GM12891 (cell line): ENCODE measurements at regions not wholly inside any gene's neighbourhood (a gene's known extent, or its start where the extent isn't known, plus 50 kb on each side); places are given as distances from the start of the nearest gene placed in this dataset.

ENCODE experiments used
- POLR2A ChIP-seq: IDR thresholded peaks from 2 replicates; pipeline ENCODE4 v1.6.1; 2011; ENCODE audit warnings: low read depth, low read length, control low read depth
- POLR2AphosphoS5 ChIP-seq: IDR thresholded peaks from 2 replicates; pipeline ENCODE4 v1.6.1; 2011; ENCODE audit warnings: low read depth, low read length, control low read depth

- TF ChIP-seq POLR2A (no peak), POLR2AphosphoS5 (no peak)
These were observed 58.9 kb upstream of the CD28 start for GRCh38 chr2:203647579-203647978.
